Fibroblast of mammary gland (primary cell): ENCODE measurements at regions not wholly inside any gene's neighbourhood (a gene's known extent, or its start where the extent isn't known, plus 50 kb on each side); places are given as distances from the start of the nearest gene placed in this dataset.

Experiments
- DNase-seq: peaks from one replicate; pipeline ENCODE4 v3.0.0-alpha.2; 2010; ENCODE audit warnings: low read depth
- H3K4me3 ChIP-seq: 2 replicates; pipeline ENCODE4 v1.5.1; 2011; ENCODE audit warnings: low read depth, mild to moderate bottlenecking, low read length, moderate library complexity; ENCODE audit not compliant: control insufficient read depth
- CTCF ChIP-seq: conservative IDR thresholded peaks from 2 replicates; pipeline ENCODE4 v1.5.1; 2011; ENCODE audit warnings: low read depth, low read length, inconsistent platforms; ENCODE audit not compliant: control insufficient read depth, insufficient read depth

- TF ChIP-seq CTCF: no peak
- no peak for DNase-seq
- no peak overlapping the region for H3K4me3 ChIP-seq
Measured at GRCh38 chr10:80705899-80706298, 168.2 kb downstream of the SH2D4B start.

- no peak overlapping the region for H3K4me3 ChIP-seq
- no peak for TF ChIP-seq CTCF
Measured at GRCh38 chr10:80708185-80708584, 170.5 kb downstream of the SH2D4B start.

GRCh38 chr10:80708808-80709207, 171.1 kb downstream of the SH2D4B start:
- H3K4me3 ChIP-seq: no peak overlapping the region

More at GRCh38 chr10:80708185-80708584, 170.5 kb downstream of the SH2D4B start:
- no peak for DNase-seq

GRCh38 chr10:80709866-80710265, 172.2 kb downstream of the SH2D4B start:
- no peak for DNase-seq
- no peak for TF ChIP-seq CTCF
- no peak overlapping the region for H3K4me3 ChIP-seq

More at GRCh38 chr10:80708808-80709207, 171.1 kb downstream of the SH2D4B start:
- TF ChIP-seq CTCF: no peak
- DNase-seq: no peak

GRCh38 chr10:80713398-80713928, 175.8 kb downstream of the SH2D4B start:
- no peak for TF ChIP-seq CTCF
- no peak for DNase-seq
- H3K4me3 ChIP-seq: no peak overlapping the region

- no peak for DNase-seq
- H3K4me3 ChIP-seq: no peak overlapping the region
- no peak for TF ChIP-seq CTCF
Measured at GRCh38 chr10:80714566-80714965, 176.9 kb downstream of the SH2D4B start.

- H3K4me3 ChIP-seq: no peak overlapping the region
- DNase-seq: no peak
- no peak for TF ChIP-seq CTCF
Measured at GRCh38 chr10:80718024-80718423, 180.3 kb downstream of the SH2D4B start.
